Fibroblast of skin of left biceps (primary cell): ENCODE measurements at regions not wholly inside any gene's neighbourhood (a gene's known extent, or its start where the extent isn't known, plus 50 kb on each side); places are given as distances from the start of the nearest gene placed in this dataset.

ENCODE experiments used
- DNase-seq, 2 experiments: peaks; one replicate each; pipeline ENCODE4 v3.0.0-alpha.2; 2013; ENCODE audit warnings: low read depth in 2 of 2

GRCh38 chr17:14950216-14950615, 314.9 kb downstream of the PMP22 start:
- DNase-seq: peak; percentile 48 to 51

GRCh38 chr17:14947671-14948070, 317.5 kb downstream of the PMP22 start:
- DNase-seq: no peak

GRCh38 chr17:14946481-14946880, 318.6 kb downstream of the PMP22 start:
- no peak for DNase-seq

GRCh38 chr17:14942526-14943190, 322.5 kb downstream of the PMP22 start:
- no peak for DNase-seq

DNA sequence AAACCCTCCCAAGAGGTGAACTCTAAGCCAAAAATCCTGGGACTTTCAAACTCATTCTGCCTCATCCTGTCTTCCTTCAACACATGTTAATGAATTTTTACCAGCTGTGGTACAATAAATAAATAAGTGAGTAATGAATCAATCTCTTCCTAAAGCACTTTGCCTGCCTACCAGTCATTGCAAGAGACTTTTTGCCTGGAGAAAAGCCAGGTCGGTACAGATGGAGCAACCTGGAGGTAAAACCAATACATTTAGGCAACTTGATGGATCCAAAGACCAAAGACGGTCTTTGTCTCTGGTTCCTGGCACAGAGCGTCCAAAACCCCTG, 324.2 kb downstream of the PMP22 start:
- no peak for DNase-seq

DNA sequence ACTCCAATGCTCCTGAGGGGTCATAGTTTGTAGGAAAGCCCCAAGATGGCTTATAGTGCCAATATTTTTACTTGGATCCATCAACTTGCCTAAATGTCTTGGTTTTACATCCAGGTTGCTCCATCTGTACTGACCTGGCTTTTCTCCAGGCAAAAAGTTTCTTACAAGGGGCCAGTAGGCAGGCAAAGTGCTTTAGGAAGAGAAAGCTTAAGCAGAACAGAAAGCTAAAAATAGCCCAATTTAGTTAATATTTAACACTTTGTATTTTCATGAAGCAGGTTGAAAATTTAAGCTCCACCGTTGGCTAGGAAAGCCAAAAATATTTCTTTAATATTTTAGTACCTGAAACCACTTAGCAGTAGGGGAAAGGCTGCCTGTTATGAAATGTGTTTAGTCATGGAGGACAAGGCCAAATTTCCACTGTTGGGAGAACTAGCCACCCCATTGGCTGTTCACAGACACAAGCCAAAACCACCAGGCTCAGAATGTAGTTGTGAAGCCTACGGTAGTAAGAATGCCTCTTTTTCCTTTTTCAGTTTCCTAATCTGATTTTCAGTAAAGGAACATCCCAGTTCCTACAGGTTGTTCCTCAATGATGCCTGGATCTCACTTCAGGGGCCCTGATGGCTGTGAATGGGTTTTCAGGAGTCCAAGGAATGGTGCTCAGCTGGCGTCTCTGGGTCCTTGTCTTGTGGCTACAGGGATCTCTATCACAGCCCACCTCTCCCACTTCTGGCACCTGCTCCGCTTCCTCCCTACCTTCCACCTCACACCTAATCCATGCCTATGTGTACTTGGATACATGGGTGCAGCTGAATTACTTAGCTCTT, 324.8 kb downstream of the PMP22 start:
- DNase-seq: no peak

DNA sequence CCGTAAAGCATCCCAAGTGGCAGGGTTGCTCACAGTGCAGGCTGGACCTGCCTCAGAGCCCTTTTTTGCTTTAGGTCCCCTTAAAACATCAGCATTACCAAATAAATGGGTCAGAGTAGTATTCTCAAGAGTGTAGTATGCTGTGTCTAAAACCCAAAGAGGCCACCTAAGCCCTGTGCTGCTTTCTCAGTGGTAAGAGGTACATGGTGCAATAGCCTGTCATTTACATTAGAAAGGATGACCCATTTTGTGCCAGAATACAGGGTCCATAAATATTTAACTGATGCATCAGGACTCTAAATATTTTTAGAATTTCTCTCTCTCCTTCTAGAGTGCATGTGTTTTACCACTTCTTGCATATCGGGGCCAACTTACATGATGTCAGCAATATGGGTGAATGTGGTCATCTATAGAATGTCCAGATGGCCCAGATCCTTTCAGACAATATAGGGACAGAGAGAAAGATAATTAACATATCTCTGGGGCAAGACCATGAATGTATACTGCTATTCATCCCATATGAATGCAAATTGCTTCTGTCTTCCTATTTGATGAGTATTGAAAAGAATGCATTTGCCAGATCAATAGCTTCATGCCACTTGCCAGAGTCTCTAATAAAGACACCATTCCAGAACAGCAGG, 329.2 kb downstream of the PMP22 start:
- no peak for DNase-seq

DNA sequence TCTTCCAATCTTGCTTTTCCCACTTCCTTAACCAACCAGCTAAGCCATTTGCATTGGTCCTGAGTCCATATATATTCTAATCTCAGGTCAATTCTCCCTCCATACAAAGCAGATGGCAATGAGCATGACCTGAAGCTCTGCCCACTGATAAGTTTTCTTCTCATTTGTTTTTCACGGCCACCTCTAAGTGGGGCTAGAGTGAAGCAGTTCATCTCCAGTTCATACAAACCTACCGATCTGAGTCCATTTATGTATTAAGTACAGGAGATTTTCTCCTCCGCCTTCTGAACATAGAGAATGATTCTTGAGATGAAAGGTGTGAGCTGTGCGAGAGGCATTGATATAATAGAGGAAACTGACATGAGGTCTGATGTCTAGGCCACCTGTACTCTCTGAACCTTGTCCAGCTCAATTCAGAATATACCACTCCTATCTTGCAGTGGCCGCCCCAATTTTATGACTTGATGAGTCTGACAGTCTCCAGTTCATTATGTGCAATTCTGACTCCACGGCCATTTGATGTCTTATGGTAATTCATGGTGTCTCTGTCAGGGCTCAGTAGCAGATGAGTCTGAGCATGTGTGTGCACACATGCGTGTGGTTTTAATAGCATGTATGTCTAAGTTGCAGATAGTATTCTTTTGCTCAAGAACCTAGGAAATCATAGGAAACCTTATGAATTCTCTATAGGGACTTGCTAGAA, 329.8 kb downstream of the PMP22 start:
- DNase-seq: no peak

DNA sequence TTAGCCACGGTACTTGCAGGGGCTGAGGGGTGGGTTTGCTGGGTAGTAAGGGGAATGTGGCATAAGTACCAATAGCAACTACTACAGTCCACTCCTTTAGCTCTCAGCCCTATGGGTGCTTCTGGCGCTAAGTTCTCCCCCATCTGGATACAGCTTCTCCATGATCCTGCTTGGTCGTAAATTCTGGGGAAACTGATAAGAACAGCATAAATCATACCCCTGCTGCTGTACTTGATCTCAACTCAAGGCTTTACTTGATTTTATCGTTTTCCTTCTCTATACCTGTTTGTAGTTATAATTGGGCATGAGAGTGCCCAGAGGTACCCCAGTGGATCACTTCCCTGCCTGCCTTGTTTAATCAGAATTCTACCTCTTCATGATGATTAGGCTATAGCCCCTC, 331.4 kb downstream of the PMP22 start:
- no peak for DNase-seq

DNA sequence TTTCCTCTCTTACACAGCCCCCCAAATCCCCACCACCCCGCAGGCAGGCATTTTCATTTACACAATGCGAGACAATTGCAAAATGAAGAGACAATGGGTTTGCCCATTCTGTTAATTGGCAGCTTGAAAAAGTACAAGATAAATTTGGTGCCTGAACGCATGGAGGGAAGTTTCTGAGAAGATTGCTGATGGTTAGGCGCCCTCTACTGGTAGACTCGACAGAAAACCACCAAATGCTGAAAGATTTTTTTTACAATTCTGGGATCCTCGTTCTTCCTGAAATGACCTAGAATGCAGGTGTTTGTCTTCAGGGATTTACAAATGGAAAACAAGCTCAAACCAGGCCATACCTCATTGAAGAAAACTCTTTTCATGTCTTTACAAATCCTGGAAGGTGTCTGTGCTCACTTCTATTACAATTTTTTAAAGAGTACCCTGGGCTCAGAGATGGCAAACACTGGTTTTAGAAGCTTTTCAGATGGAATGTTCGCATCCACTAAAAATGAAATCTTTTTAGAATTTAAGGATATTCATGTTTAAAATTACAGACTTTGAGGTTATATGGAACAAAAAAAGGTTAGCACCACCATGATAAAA, 338.5 kb downstream of the PMP22 start:
- peak in 1 of 2 experiments; percentile 53 for DNase-seq

GRCh38 chr17:14926073-14926472, 339.1 kb downstream of the PMP22 start:
- DNase-seq: no peak

- DNase-seq: no peak
These were observed 339.6 kb downstream of the PMP22 start for GRCh38 chr17:14925498-14925897.

- DNase-seq: no peak
These were observed 341.1 kb downstream of the PMP22 start for GRCh38 chr17:14923981-14924380.

GRCh38 chr17:14922411-14922810, 342.7 kb downstream of the PMP22 start:
- no peak for DNase-seq

- no peak for DNase-seq
These were observed 343.2 kb downstream of the PMP22 start for GRCh38 chr17:14921936-14922335.

DNA sequence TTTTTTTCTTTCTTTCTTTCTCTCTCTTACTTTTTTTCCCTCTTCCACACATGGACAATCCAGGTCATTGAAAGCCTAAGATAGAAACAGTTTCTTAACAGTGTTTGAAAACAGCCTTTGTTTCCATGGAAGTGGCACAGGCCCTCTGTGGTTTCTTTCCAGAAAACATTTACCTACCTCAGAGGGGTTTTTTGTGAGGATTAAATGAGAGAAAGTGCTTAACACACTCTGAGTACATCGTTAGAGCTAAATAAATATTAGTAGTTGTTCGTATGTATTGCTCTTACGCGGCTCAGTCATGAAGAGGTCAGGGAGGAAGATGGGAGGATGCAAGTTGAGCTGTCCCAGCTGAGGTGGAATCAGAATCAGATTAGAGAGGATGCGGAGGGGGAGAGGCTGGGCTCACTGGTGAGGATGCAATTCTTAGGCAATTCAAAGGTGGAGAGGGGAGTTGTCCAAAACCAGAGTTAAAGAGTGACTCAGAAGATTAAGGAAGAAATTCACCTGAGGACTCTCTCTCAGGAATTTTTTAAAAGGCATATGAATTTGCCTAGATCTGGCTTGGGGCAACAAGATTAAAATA, 345.4 kb downstream of the PMP22 start:
- no peak for DNase-seq

- no peak for DNase-seq
These were observed 346.0 kb downstream of the PMP22 start for GRCh38 chr17:14919094-14919493.

DNA sequence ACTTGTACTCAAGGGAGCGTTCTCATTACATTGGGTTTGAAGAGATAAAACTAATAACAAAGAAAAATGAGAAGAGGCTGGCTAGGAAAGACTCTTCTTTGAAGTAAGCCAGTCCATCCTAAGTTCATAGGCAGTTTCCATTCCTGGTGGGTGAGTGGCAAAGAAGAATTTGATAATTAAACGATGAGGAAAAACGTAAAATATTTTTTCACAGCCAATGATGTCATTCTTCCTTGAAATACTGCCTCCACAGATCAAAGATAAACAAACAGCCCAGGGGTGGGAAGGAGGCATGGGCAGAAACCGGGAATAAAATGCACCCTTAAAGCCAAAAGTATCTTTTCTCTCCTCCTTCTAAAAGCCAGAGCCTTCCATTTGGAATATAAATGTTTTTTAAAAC, 346.6 kb downstream of the PMP22 start:
- DNase-seq: no peak

DNA sequence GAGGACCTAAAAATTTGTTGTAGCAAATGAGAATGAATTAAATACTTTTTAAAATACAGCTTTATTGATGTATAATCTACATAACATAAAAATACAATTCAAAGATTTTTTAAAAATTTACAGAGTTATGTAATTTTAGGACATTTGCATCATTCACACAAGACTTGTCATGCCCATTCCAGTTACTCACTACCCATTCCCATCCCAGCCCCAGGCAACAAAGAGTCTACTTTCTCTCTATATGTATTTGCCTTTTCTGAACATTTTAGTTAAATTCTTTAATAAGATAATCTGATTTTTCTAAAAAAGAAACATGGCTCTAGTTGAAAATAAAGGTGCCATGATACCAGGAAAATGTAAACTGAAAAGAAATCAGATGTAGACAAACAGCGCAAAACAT, 354.2 kb downstream of the PMP22 start:
- no peak for DNase-seq

DNA sequence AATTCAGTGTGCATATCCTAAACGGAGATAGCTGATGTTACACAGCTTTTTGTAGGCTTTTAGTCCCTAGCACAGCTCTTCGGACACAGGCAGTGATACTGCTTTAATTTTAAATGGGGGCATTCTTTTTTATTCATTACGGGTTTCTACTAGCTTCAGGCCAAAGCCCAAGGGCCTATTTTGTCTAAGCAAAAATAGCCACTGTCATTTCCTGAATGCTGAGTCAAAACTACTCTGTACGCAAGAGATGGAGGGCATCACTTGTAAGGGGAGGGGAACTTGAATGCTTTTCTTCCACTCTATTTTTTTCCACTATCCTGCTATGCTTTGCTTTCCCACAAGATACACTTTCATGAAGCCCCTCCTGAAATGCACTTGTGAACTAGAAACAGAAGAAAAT, 360.7 kb downstream of the PMP22 start:
- no peak for DNase-seq

DNA sequence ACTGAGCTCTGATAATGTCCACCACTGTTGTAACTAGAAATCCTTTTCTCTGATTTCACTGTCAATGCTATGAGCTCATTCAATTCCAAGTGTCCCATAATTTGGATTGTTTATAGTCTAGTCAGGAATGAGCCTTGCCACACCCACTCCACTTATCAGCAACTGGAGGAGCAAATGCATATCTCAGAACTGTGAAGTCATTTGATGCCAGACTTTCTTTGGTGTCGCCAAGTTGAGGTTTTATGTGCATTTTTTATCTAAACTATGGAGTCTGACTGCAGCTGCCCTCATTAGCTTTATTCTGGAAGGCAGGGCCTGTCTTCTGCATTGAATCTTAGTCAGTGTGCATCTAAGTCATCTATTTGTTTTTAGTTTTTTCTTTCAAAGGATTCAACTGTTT, 361.3 kb downstream of the PMP22 start:
- DNase-seq: no peak

GRCh38 chr17:14902803-14903202, 362.3 kb downstream of the PMP22 start:
- no peak for DNase-seq
